ENCODE measurements at regions not wholly inside any gene's neighbourhood (a gene's known extent, or its start where the extent isn't known, plus 50 kb on each side); places are given as distances from the start of the nearest gene placed in this dataset.

DNA sequence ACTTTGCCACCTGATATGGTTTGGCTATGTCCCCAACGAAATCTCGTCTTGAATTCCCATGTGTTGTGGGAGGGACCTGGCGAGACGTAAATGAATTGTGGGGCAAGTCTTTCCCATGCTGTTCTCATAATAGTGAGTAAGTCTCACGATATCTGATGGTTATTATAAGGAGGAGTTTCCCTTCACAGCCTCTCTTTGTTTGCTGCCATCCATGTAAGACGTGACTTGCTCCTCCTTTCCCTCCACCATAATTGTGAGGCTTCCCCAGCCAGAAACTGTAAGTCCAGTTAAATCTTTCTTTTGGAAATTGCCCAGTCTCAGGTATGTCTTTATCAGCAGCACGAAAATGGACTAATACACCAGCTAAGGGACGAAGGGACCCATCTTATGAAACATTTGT is 1303.3 kb downstream of the SUCLG1 start:
- TF ChIP-seq, protein P1, sequence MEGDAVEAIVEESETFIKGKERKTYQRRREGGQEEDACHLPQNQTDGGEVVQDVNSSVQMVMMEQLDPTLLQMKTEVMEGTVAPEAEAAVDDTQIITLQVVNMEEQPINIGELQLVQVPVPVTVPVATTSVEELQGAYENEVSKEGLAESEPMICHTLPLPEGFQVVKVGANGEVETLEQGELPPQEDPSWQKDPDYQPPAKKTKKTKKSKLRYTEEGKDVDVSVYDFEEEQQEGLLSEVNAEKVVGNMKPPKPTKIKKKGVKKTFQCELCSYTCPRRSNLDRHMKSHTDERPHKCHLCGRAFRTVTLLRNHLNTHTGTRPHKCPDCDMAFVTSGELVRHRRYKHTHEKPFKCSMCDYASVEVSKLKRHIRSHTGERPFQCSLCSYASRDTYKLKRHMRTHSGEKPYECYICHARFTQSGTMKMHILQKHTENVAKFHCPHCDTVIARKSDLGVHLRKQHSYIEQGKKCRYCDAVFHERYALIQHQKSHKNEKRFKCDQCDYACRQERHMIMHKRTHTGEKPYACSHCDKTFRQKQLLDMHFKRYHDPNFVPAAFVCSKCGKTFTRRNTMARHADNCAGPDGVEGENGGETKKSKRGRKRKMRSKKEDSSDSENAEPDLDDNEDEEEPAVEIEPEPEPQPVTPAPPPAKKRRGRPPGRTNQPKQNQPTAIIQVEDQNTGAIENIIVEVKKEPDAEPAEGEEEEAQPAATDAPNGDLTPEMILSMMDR (optimal IDR thresholded peaks at IDR 0.05 in 1 of 3, IDR thresholded peaks at IDR 0.05 in 1 of 3, conservative IDR thresholded peaks at IDR 0.05 in 1 of 3; ENCODE audit: extremely low read depth in 1 of 3, insufficient read depth in 2 of 3, low read length in 3 of 3), result no peak
- no peak for TF ChIP-seq EZH2 (IDR thresholded peaks at IDR 0.05; ENCODE audit: low read length)
